H9 (cell line): ENCODE measurements at regions not wholly inside any gene's neighbourhood (a gene's known extent, or its start where the extent isn't known, plus 50 kb on each side); places are given as distances from the start of the nearest gene placed in this dataset.

Experiments used
- DNase-seq: peaks from one replicate; pipeline ENCODE4 v3.0.0-alpha.2; 2017
- H2AFZ ChIP-seq: one replicate; pipeline ENCODE4 v1.6.1; 2013; ENCODE audit warnings: mild to moderate bottlenecking, low read length, control low read depth, moderate library complexity
- H2AK5ac ChIP-seq: 2 replicates; pipeline ENCODE4 v1.6.1; 2013; ENCODE audit warnings: low read length, control low read depth, mixed read lengths; ENCODE audit not compliant: insufficient read length
- H2BK120ac ChIP-seq: one replicate; pipeline ENCODE4 v1.6.1; 2013; ENCODE audit warnings: low read depth, mild to moderate bottlenecking, low read length, control low read depth, inconsistent platforms; ENCODE audit not compliant: poor library complexity, severe bottlenecking
- H2BK12ac ChIP-seq: 2 replicates; pipeline ENCODE4 v1.6.1; 2013; ENCODE audit warnings: low read length, control low read depth, mixed read lengths, low read depth; ENCODE audit not compliant: insufficient read length
- H2BK15ac ChIP-seq: 2 replicates; pipeline ENCODE4 v1.6.1; 2013; ENCODE audit warnings: low read depth, low read length, control low read depth
- H2BK20ac ChIP-seq: one replicate; pipeline ENCODE4 v1.6.1; 2013; ENCODE audit warnings: low read depth, mild to moderate bottlenecking, low read length, control low read depth, inconsistent platforms; ENCODE audit not compliant: poor library complexity, severe bottlenecking
- H2BK5ac ChIP-seq: 2 replicates; pipeline ENCODE4 v1.6.1; 2013; ENCODE audit warnings: low read length, control low read depth, mixed read lengths; ENCODE audit not compliant: insufficient read length
- H3K14ac ChIP-seq: 2 replicates; pipeline ENCODE4 v1.6.1; 2013; ENCODE audit warnings: low read length, control low read depth; ENCODE audit not compliant: insufficient read depth
- H3K18ac ChIP-seq: 2 replicates; pipeline ENCODE4 v1.6.1; 2013; ENCODE audit warnings: low read depth, mild to moderate bottlenecking, mixed read lengths, low read length, control low read depth; ENCODE audit not compliant: insufficient read length
- H3K23ac ChIP-seq: 2 replicates; pipeline ENCODE4 v1.6.1; 2013; ENCODE audit warnings: low read length, control low read depth, mixed read lengths, low read depth; ENCODE audit not compliant: insufficient read length
- H3K23me2 ChIP-seq: 2 replicates; pipeline ENCODE4 v1.6.1; 2013; ENCODE audit warnings: low read depth, mild to moderate bottlenecking, mixed read lengths, low read length, control low read depth; ENCODE audit not compliant: insufficient read length, poor library complexity, severe bottlenecking
- H3K27ac ChIP-seq: 2 replicates; pipeline ENCODE4 v1.5.1; 2013; ENCODE audit warnings: low read length, control low read depth, mixed read lengths, low read depth; ENCODE audit not compliant: insufficient read length
- H3K27me3 ChIP-seq: 2 replicates; pipeline ENCODE4 v1.6.1; 2013; ENCODE audit warnings: low read length, control low read depth, inconsistent platforms; ENCODE audit not compliant: insufficient read depth
- H3K4ac ChIP-seq: 2 replicates; pipeline ENCODE4 v1.6.1; 2013; ENCODE audit warnings: low read depth, mild to moderate bottlenecking, control low read depth, inconsistent platforms, low read length, moderate library complexity
- H3K4me1 ChIP-seq: 2 replicates; pipeline ENCODE4 v1.6.1; 2013; ENCODE audit warnings: low read length, control low read depth, inconsistent platforms; ENCODE audit not compliant: insufficient read depth
- H3K4me2 ChIP-seq: 2 replicates; pipeline ENCODE4 v1.6.1; 2013; ENCODE audit warnings: low read length, control low read depth, mixed read lengths; ENCODE audit not compliant: insufficient read length, insufficient read depth
- H3K56ac ChIP-seq: 2 replicates; pipeline ENCODE4 v1.6.1; 2013; ENCODE audit warnings: low read depth, mild to moderate bottlenecking, mixed read lengths, low read length, control low read depth; ENCODE audit not compliant: insufficient read length
- H3K79me1 ChIP-seq: 2 replicates; pipeline ENCODE4 v1.6.1; 2013; ENCODE audit warnings: low read depth, mild to moderate bottlenecking, moderate library complexity, low read length, control low read depth, inconsistent platforms; ENCODE audit not compliant: insufficient read depth, poor library complexity, severe bottlenecking
- H3K79me2 ChIP-seq: 2 replicates; pipeline ENCODE4 v1.6.1; 2013; ENCODE audit warnings: low read length, control low read depth, inconsistent platforms; ENCODE audit not compliant: insufficient read depth
- H3K9ac ChIP-seq: 2 replicates; pipeline ENCODE4 v1.6.1; 2013; ENCODE audit warnings: low read length, control low read depth, mixed read lengths; ENCODE audit not compliant: insufficient read length; ENCODE audit errors: extremely low read depth
- H3K9me3 ChIP-seq: one replicate; pipeline ENCODE4 v1.6.1; 2013; ENCODE audit warnings: low read depth, low read length, inconsistent platforms; ENCODE audit not compliant: control insufficient read depth
- H3T11ph ChIP-seq: one replicate; pipeline ENCODE4 v1.6.1; 2013; ENCODE audit warnings: mild to moderate bottlenecking, low read length, control low read depth, inconsistent platforms
- H4K20me1 ChIP-seq: one replicate; pipeline ENCODE4 v1.6.1; 2013; ENCODE audit not compliant: control insufficient read depth, insufficient read length, insufficient read depth
- H4K5ac ChIP-seq: 2 replicates; pipeline ENCODE4 v1.6.1; 2013; ENCODE audit warnings: low read depth, mild to moderate bottlenecking, mixed read lengths, low read length, control low read depth; ENCODE audit not compliant: insufficient read length
- H4K8ac ChIP-seq: replicated peaks from 2 replicates; pipeline ENCODE4 v1.6.1; 2013; ENCODE audit warnings: low read length, control low read depth, mixed read lengths, low read depth; ENCODE audit not compliant: insufficient read length
- H4K91ac ChIP-seq: 2 replicates; pipeline ENCODE4 v1.6.1; 2013; ENCODE audit warnings: low read depth, mild to moderate bottlenecking, moderate library complexity, mixed read lengths, low read length, control low read depth; ENCODE audit not compliant: insufficient read length
- H3K27ac Mint-ChIP-seq, 3 experiments: 2 replicates in 2 of 3; 3 replicates in 1 of 3; pipeline ENCODE4 v1.8.0; 2020 to 2021; ENCODE audit warnings: mixed read lengths in 3 of 3, mild to moderate bottlenecking in 1 of 3, moderate library complexity in 1 of 3
- H3K27me3 Mint-ChIP-seq: 2 replicates; pipeline ENCODE4 v1.8.0; 2021; ENCODE audit warnings: low read depth, mild to moderate bottlenecking, moderate library complexity, mixed read lengths
- H3K36me3 Mint-ChIP-seq, 3 experiments: 2 replicates in 2 of 3; 3 replicates in 1 of 3; pipeline ENCODE4 v1.8.0; 2020 to 2021; ENCODE audit warnings: low read depth in 3 of 3, mixed read lengths in 3 of 3; ENCODE audit not compliant: insufficient read depth in 1 of 3
- H3K4me1 Mint-ChIP-seq, 2 experiments: 2 replicates each; pipeline ENCODE4 v1.8.0; 2020; ENCODE audit warnings: mixed read lengths in 2 of 2
- H3K4me3 Mint-ChIP-seq, 2 experiments: 2 replicates in 1 of 2; 3 replicates in 1 of 2; pipeline ENCODE4 v1.8.0; 2020 to 2021; ENCODE audit warnings: mild to moderate bottlenecking in 2 of 2, mixed read lengths in 2 of 2, moderate library complexity in 1 of 2
- H3K9me3 Mint-ChIP-seq, 2 experiments: 2 replicates in 1 of 2; 3 replicates in 1 of 2; pipeline ENCODE4 v1.8.0; 2020; ENCODE audit warnings: mild to moderate bottlenecking in 2 of 2, mixed read lengths in 2 of 2, moderate library complexity in 1 of 2
- CTCF ChIP-seq: fragments of 200-600 bp; sonication (generic); conservative IDR thresholded peaks from 3 replicates; pipeline ENCODE4 v1.8.0; 2021; ENCODE audit warnings: antibody characterized with exemption, mild to moderate bottlenecking
- WGBS: extraction: QIAGEN DNeasy Blood & Tissue Kit; methylation state at CpG from one replicate; pipeline ENCODE4 v1.1.7; 2013; ENCODE audit warnings: missing lambda C conversion rate, low lambda C conversion rate, mixed read lengths; ENCODE audit not compliant: insufficient read length; ENCODE audit errors: extremely low coverage; 5-methylcytosine and 5-hydroxymethylcytosine counted together

- H3K9ac ChIP-seq, result no peak overlapping the region
- no peak overlapping the region for H2BK20ac ChIP-seq
- H3K79me1 ChIP-seq, result no peaks in the 10 kb centered on the region
- Mint-ChIP-seq H3K36me3 (peaks cover 0 to 3% (median 0%) of the 10 kb centered on the region in 3 experiments; a peak in 2 of 7 replicates), H3K4me3 (no peak overlapping the region), H3K27me3 (peaks cover 4% of the 10 kb centered on the region), H3K27ac (no peak overlapping the region; a peak in 1 of 7 replicates), H3K4me1 (peaks cover 31% of the 10 kb centered on the region in 2 experiments), H3K9me3 (peaks cover 0 to under 1% of the 10 kb centered on the region in 2 experiments; a peak in 1 of 5 replicates)
- no peak overlapping the region for H3K23ac ChIP-seq
- no peak overlapping the region for H4K91ac ChIP-seq
- no peak overlapping the region for H3K4ac ChIP-seq
- no peak overlapping the region for H3K18ac ChIP-seq
- TF ChIP-seq CTCF, result no peak
- H4K5ac ChIP-seq, result no peak overlapping the region
- no peak overlapping the region for H2AK5ac ChIP-seq
- no peak overlapping the region for H2BK12ac ChIP-seq
- no peak for DNase-seq
- H2BK15ac ChIP-seq, result no peak overlapping the region
- H3K27ac ChIP-seq, result no peak overlapping the region
- no peak overlapping the region for H2BK120ac ChIP-seq
- no peak overlapping the region for H3K4me2 ChIP-seq
- no peaks in the 10 kb centered on the region for H3K23me2 ChIP-seq
- no peak overlapping the region for H2BK5ac ChIP-seq
- no peaks in the 10 kb centered on the region for H3K27me3 ChIP-seq
- H3K56ac ChIP-seq, result no peak overlapping the region
- no CpG with 5 or more reads among the region's 2 CpGs for WGBS
- H3K9me3 ChIP-seq, result no peaks in the 10 kb centered on the region
- no peak overlapping the region for H3T11ph ChIP-seq
- no peaks in the 10 kb centered on the region for H3K79me2 ChIP-seq
- H3K14ac ChIP-seq, result no peak overlapping the region
- no peak overlapping the region for H4K8ac ChIP-seq
- no peak overlapping the region for H2AFZ ChIP-seq
- H4K20me1 ChIP-seq, result no peaks in the 10 kb centered on the region
- no peaks in the 10 kb centered on the region for H3K4me1 ChIP-seq
Observed at GRCh38 chr4:123342498-123342897, 54.1 kb upstream of the SPRY1 start.
